ENCODE measurements at regions not wholly inside any gene's neighbourhood (a gene's known extent, or its start where the extent isn't known, plus 50 kb on each side); places are given as distances from the start of the nearest gene placed in this dataset.

GRCh38 chr4:7141151-7141834 lies 51.0 kb upstream of the SORCS2 start:
- DNase-seq (ENCODE audit: extremely low read depth, low read depth), result no peak
- H3K4me3 ChIP-seq (replicated peaks; ENCODE audit: low read depth, low read length), result no peak overlapping the region
- TF ChIP-seq CTCF (IDR thresholded peaks at IDR 0.05; ENCODE audit: low read depth, low read length, missing control alignments), result no peak

- TF ChIP-seq CTCF (IDR thresholded peaks at IDR 0.05; ENCODE audit: low read depth, low read length, missing control alignments), result no peak
- no peak overlapping the region for H3K4me3 ChIP-seq (replicated peaks; ENCODE audit: low read depth, low read length)
- DNase-seq (ENCODE audit: extremely low read depth, low read depth), result no peak
Measured at GRCh38 chr4:7140692-7141069, 51.7 kb upstream of the SORCS2 start.

GRCh38 chr4:7140062-7140691 lies 52.2 kb upstream of the SORCS2 start:
- no peak for DNase-seq (ENCODE audit: extremely low read depth, low read depth)
- no peak overlapping the region for H3K4me3 ChIP-seq (replicated peaks; ENCODE audit: low read depth, low read length)
- no peak for TF ChIP-seq CTCF (IDR thresholded peaks at IDR 0.05; ENCODE audit: low read depth, low read length, missing control alignments)

GRCh38 chr4:7139167-7139982 lies 53.0 kb upstream of the SORCS2 start:
- no peak for DNase-seq (ENCODE audit: extremely low read depth, low read depth)
- no peak for TF ChIP-seq CTCF (IDR thresholded peaks at IDR 0.05; ENCODE audit: low read depth, low read length, missing control alignments)
- no peak overlapping the region for H3K4me3 ChIP-seq (replicated peaks; ENCODE audit: low read depth, low read length)

- DNase-seq (ENCODE audit: extremely low read depth, low read depth), result no peak
- no peak for TF ChIP-seq CTCF (IDR thresholded peaks at IDR 0.05; ENCODE audit: low read depth, low read length, missing control alignments)
- no peak overlapping the region for H3K4me3 ChIP-seq (replicated peaks; ENCODE audit: low read depth, low read length)
Measured at GRCh38 chr4:7138223-7139166, 53.8 kb upstream of the SORCS2 start.

Measured in HFF-Myc (cell line).